ENCODE measurements at regions not wholly inside any gene's neighbourhood (a gene's known extent, or its start where the extent isn't known, plus 50 kb on each side); places are given as distances from the start of the nearest gene placed in this dataset.

DNA sequence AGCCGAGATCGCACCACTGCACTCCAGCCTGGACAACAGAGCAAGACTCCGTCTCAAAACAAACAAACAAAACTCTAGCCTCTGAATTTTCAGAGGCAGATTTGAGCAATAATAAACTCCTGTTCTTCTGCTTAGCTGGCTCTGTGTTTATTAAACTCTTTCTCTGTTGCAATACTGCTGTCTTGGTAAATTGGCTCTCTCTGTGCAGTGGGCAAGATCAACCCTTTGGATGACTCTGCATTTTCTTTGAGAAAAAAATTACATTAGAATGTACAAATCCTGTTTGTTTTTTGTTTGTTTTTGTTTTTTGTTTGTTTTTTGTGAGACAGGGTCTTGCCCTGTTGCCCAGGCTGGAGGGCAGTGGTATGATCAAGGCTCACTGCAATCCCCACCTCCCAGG lies 75.8 kb upstream of the RPH3AL start:
- Histone ChIP-seq H3K9me3 (ENCODE audit: control insufficient read depth in 1 of 2, low read length in 2 of 2) (peaks cover 0 to 4% of the 10 kb centered on the region in 2 donors), H3K27ac (ENCODE audit: low read depth, low read length) (no peak overlapping the region), H3K4me3 (ENCODE audit: low read depth in 1 of 2, low read length in 2 of 2) (no peak overlapping the region), H3K27me3 (ENCODE audit: control insufficient read depth in 1 of 2, insufficient read depth in 2 of 2, low read length in 2 of 2) (no peaks in the 10 kb centered on the region), H3K4me1 (ENCODE audit: control insufficient read depth in 1 of 2, insufficient read depth in 2 of 2, low read length in 2 of 2) (no peaks in the 10 kb centered on the region), H3K9ac (ENCODE audit: low read depth in 1 of 2, low read length in 2 of 2) (no peak overlapping the region), H3K36me3 (ENCODE audit: control insufficient read depth in 1 of 2, insufficient read depth in 2 of 2, low read length in 2 of 2) (no peaks in the 10 kb centered on the region)

DNA sequence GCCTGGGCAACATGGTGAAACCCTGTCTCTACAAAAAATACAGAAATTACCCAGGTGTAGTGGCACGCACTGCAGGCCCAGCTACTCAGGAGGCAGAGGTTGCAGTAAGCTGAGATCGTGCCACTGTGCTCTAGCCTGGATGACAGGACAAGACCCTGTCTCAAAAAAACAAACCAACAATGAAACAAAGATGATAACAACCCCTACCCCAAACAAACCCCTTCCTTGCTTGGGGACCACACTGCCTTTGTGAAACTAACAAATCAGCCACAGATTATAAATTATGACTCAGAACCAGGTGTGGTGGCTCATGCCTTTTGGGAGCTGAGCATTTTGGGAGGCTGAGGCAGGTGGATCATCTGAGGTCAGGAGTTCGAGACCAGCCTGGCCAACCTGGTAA lies 75.3 kb upstream of the RPH3AL start:
- peaks cover 0 to 4% of the 10 kb centered on the region in 2 donors for H3K9me3 ChIP-seq (ENCODE audit: control insufficient read depth in 1 of 2, low read length in 2 of 2)
- no peaks in the 10 kb centered on the region for H3K36me3 ChIP-seq (ENCODE audit: control insufficient read depth in 1 of 2, insufficient read depth in 2 of 2, low read length in 2 of 2)
- no peak overlapping the region for H3K27ac ChIP-seq (ENCODE audit: low read depth, low read length)

DNA sequence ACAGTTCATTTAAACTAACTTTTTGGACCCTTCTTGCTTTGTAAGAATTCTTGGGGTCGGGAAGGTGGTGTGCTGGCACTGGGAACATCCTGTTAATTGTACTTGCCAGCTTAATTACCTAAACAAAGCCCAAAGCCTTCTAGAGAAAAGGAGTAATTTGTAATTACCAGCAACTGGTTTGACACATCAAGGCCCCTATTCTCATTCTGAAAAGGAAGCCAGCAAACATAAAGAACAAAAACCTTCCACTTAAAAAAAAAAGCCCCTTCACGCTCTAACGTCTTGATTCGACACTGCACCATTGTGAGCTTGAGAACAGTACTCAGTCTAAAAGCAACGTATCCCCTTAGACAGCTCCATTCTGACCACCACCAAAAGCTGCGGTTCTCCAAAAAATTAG lies 74.7 kb upstream of the RPH3AL start:
- H3K9ac ChIP-seq (ENCODE audit: low read depth in 1 of 2, low read length in 2 of 2) = no peak overlapping the region
- no peak overlapping the region for H3K27ac ChIP-seq (ENCODE audit: low read depth, low read length)
- H3K9me3 ChIP-seq (ENCODE audit: control insufficient read depth in 1 of 2, low read length in 2 of 2) = peaks cover 0 to 4% of the 10 kb centered on the region in 2 donors
- H3K4me1 ChIP-seq (ENCODE audit: control insufficient read depth in 1 of 2, insufficient read depth in 2 of 2, low read length in 2 of 2) = no peaks in the 10 kb centered on the region
- no peaks in the 10 kb centered on the region for H3K36me3 ChIP-seq (ENCODE audit: control insufficient read depth in 1 of 2, insufficient read depth in 2 of 2, low read length in 2 of 2)
- no peak overlapping the region for H3K4me3 ChIP-seq (ENCODE audit: low read depth in 1 of 2, low read length in 2 of 2)
- H3K27me3 ChIP-seq (ENCODE audit: control insufficient read depth in 1 of 2, insufficient read depth in 2 of 2, low read length in 2 of 2) = no peaks in the 10 kb centered on the region

More for the DNA sequence above, 75.3 kb upstream of the RPH3AL start:
- no peaks in the 10 kb centered on the region for H3K27me3 ChIP-seq (ENCODE audit: control insufficient read depth in 1 of 2, insufficient read depth in 2 of 2, low read length in 2 of 2)
- H3K9ac ChIP-seq (ENCODE audit: low read depth in 1 of 2, low read length in 2 of 2) = no peak overlapping the region
- no peaks in the 10 kb centered on the region for H3K4me1 ChIP-seq (ENCODE audit: control insufficient read depth in 1 of 2, insufficient read depth in 2 of 2, low read length in 2 of 2)
- H3K4me3 ChIP-seq (ENCODE audit: low read depth in 1 of 2, low read length in 2 of 2) = no peak overlapping the region

DNA sequence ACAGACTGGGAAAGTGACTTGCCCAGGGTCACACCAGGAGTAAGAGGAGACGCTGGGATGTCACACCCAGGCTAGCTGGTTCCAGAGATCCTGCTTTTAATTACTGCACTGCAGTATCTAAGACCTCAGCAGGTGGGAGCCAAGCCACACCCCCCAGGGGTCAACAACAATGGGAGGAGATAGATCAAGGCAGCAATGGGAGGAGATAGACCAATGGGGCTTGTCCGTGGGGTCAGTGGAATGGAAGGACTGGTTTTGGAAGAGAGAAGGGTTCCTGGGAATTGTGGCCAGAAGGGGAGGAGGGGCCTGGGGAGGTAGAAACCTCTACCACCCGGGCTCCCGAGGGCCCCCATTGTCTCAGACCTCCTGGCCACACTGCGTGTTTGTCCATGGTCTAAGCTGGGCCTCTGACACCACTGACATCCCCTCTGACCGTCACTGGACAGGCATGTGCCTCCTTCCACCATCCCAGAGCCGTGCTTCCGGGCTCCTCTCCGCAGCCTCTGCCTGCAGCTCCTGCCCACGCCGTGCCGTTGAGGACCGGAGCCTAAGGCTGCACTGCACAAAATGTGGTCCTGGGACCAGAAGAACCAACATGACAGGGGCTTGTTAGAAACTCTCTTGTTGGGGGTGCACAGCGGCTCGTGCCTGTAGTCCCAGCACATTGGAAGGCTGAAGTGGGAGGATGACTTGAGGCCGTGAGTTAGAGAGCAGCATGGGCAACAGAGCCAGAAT lies 69.8 kb upstream of the RPH3AL start:
- H3K4me1 ChIP-seq (ENCODE audit: control insufficient read depth in 1 of 2, insufficient read depth in 2 of 2, low read length in 2 of 2) = peaks cover 4 to 17% of the 10 kb centered on the region in 2 donors
- H3K9me3 ChIP-seq (ENCODE audit: control insufficient read depth in 1 of 2, low read length in 2 of 2) = no peaks in the 10 kb centered on the region
- H3K36me3 ChIP-seq (ENCODE audit: control insufficient read depth in 1 of 2, insufficient read depth in 2 of 2, low read length in 2 of 2) = no peaks in the 10 kb centered on the region
- H3K9ac ChIP-seq (ENCODE audit: low read depth in 1 of 2, low read length in 2 of 2) = no peak overlapping the region
- H3K4me3 ChIP-seq (ENCODE audit: low read depth in 1 of 2, low read length in 2 of 2) = no peak overlapping the region
- no peak overlapping the region for H3K27ac ChIP-seq (ENCODE audit: low read depth, low read length)
- no peaks in the 10 kb centered on the region for H3K27me3 ChIP-seq (ENCODE audit: control insufficient read depth in 1 of 2, insufficient read depth in 2 of 2, low read length in 2 of 2)

DNA sequence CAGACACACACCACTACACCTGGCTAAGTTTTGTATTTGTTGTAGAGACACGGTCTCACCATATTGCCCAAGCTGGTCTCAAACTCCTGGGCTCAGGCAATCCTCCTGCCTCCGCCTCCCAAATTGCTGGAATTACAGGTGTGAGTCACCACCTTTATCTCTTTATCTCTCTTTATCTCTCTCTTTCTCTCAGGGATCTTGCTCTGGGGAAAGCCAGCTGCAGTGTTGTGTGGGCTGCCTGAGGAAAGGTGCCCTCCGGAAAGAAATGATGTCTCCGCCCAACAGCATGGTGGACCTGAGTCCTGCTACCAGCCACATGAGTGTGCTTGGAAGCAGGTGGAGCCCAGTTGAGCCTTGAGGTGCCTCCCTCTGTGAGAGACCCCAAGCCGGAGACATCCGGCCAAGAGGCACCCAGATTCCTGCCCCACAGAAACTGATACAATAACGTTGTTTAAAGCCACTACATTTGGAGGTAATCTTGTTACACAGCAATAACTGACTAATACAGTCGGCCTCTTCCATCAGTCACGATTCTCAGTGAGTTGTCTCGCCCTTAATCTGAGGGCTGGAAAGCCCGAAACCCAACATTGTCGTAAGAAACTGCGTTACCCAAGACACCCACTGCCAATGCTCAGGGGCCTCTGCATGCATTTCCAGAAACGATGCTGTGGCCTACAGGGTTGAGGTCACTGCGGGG lies 68.0 kb upstream of the RPH3AL start:
- no peaks in the 10 kb centered on the region for H3K36me3 ChIP-seq (ENCODE audit: control insufficient read depth in 1 of 2, insufficient read depth in 2 of 2, low read length in 2 of 2)
- H3K4me1 ChIP-seq (ENCODE audit: control insufficient read depth in 1 of 2, insufficient read depth in 2 of 2, low read length in 2 of 2) = peaks cover 4 to 23% of the 10 kb centered on the region in 2 donors
- no peak overlapping the region for H3K9ac ChIP-seq (ENCODE audit: low read depth in 1 of 2, low read length in 2 of 2)
- no peaks in the 10 kb centered on the region for H3K9me3 ChIP-seq (ENCODE audit: control insufficient read depth in 1 of 2, low read length in 2 of 2)
- no peaks in the 10 kb centered on the region for H3K27me3 ChIP-seq (ENCODE audit: control insufficient read depth in 1 of 2, insufficient read depth in 2 of 2, low read length in 2 of 2)
- H3K27ac ChIP-seq (ENCODE audit: low read depth, low read length) = no peak overlapping the region
- H3K4me3 ChIP-seq (ENCODE audit: low read depth in 1 of 2, low read length in 2 of 2) = no peak overlapping the region

DNA sequence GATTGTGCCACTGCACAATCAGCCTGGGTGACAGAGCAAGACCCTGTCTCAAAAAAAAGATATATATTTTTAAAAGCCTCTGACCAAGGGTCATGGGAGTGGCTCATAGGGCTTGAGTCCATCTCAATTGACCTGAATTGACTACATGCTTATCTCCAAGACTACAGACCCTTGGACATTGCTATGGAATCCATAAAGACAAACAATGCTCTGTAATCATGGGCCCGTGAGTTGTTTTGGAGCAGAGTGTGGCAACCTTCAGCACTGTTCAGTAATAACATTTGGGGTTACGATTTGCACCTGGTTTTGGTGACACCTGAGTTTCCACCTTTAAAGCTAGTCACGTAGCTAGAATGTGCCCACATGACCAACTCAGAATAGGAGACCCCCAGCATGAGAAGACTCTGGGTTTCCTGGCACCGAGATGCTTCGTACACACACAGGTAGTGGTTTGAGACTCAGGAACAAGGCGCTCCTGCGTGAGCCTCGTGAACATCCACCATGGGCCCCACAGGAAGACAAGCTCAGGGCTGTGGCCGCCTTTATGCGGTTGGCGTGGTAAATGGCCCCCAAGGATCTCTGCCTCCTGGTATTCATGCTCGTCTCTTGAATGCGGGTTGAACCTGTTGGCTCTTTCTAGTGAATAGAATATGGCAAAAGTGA lies 66.6 kb upstream of the RPH3AL start:
- H3K27ac ChIP-seq (ENCODE audit: low read depth, low read length) = no peak overlapping the region
- no peak overlapping the region for H3K9ac ChIP-seq (ENCODE audit: low read depth in 1 of 2, low read length in 2 of 2)
- H3K4me1 ChIP-seq (ENCODE audit: control insufficient read depth in 1 of 2, insufficient read depth in 2 of 2, low read length in 2 of 2) = peaks cover 4 to 27% of the 10 kb centered on the region in 2 donors
- H3K27me3 ChIP-seq (ENCODE audit: control insufficient read depth in 1 of 2, insufficient read depth in 2 of 2, low read length in 2 of 2) = no peaks in the 10 kb centered on the region
- H3K4me3 ChIP-seq (ENCODE audit: low read depth in 1 of 2, low read length in 2 of 2) = peak overlapping the region in 1 of 2 donors; percentile 9
- no peaks in the 10 kb centered on the region for H3K9me3 ChIP-seq (ENCODE audit: control insufficient read depth in 1 of 2, low read length in 2 of 2)
- peaks cover 0 to 5% of the 10 kb centered on the region in 2 donors for H3K36me3 ChIP-seq (ENCODE audit: control insufficient read depth in 1 of 2, insufficient read depth in 2 of 2, low read length in 2 of 2)

DNA sequence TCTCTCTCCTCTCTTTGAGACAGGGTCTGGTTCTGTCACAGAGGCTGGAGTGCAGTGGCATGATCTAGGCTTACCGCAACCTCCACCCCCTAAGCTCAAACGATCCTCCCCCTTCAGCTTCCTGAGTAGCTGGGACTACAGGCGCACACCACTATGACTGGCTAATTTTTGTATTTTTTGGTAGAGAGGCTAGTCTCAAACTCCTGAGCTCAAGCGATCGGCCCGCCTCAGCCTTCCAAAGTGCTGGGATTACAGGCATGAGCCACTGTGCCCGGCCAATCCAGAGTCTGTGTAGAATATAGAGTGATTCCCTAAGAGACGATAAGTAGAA lies 65.8 kb upstream of the RPH3AL start:
- Histone ChIP-seq H3K9me3 (ENCODE audit: control insufficient read depth in 1 of 2, low read length in 2 of 2) (no peaks in the 10 kb centered on the region), H3K36me3 (ENCODE audit: control insufficient read depth in 1 of 2, insufficient read depth in 2 of 2, low read length in 2 of 2) (peaks cover 0 to 8% of the 10 kb centered on the region in 2 donors), H3K27me3 (ENCODE audit: control insufficient read depth in 1 of 2, insufficient read depth in 2 of 2, low read length in 2 of 2) (no peaks in the 10 kb centered on the region), H3K9ac (ENCODE audit: low read depth in 1 of 2, low read length in 2 of 2) (no peak overlapping the region), H3K4me1 (ENCODE audit: control insufficient read depth in 1 of 2, insufficient read depth in 2 of 2, low read length in 2 of 2) (peaks cover 4 to 27% of the 10 kb centered on the region in 2 donors), H3K4me3 (ENCODE audit: low read depth in 1 of 2, low read length in 2 of 2) (no peak overlapping the region), H3K27ac (ENCODE audit: low read depth, low read length) (no peak overlapping the region)

DNA sequence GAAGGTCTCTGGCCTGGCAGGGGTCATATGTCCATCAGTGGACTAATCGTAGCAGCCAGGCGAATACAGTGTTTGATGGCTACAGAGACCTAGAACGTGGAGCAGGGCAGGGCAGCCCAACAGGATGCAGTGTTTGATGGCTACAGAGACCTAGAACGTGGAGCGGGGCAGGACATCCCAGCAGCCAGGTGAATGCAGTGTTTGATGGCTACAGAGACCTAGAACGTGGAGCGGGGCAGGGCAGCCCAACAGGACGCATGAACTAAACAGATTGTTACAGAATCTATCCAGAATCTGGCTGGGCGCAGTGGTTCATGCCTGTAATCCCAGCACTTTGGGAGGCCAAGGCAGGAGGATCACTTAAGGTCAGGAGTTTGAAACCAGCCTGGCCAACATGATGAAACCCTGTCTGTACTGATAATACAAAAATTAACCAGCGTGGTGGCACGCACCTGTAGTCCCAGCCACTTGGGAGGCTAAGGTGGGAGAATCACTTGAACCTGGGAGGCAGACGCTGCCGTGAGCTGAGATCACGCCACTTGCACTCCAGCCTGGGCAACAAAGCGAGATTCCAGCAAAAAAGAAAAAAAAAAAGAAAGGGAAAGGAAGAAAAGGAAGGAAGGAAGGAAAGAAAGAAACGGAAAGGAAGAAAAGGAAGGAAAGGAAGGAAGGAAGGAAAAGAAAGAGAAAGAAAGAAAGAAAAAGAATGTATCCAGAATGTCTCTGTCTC lies 65.2 kb upstream of the RPH3AL start:
- H3K9ac ChIP-seq (ENCODE audit: low read depth in 1 of 2, low read length in 2 of 2) = no peak overlapping the region
- no peak overlapping the region for H3K4me3 ChIP-seq (ENCODE audit: low read depth in 1 of 2, low read length in 2 of 2)
- no peak overlapping the region for H3K27ac ChIP-seq (ENCODE audit: low read depth, low read length)
- peaks cover 0 to 12% of the 10 kb centered on the region in 2 donors for H3K36me3 ChIP-seq (ENCODE audit: control insufficient read depth in 1 of 2, insufficient read depth in 2 of 2, low read length in 2 of 2)
- peaks cover 4 to 28% of the 10 kb centered on the region in 2 donors for H3K4me1 ChIP-seq (ENCODE audit: control insufficient read depth in 1 of 2, insufficient read depth in 2 of 2, low read length in 2 of 2)
- H3K27me3 ChIP-seq (ENCODE audit: control insufficient read depth in 1 of 2, insufficient read depth in 2 of 2, low read length in 2 of 2) = no peaks in the 10 kb centered on the region
- no peaks in the 10 kb centered on the region for H3K9me3 ChIP-seq (ENCODE audit: control insufficient read depth in 1 of 2, low read length in 2 of 2)

DNA sequence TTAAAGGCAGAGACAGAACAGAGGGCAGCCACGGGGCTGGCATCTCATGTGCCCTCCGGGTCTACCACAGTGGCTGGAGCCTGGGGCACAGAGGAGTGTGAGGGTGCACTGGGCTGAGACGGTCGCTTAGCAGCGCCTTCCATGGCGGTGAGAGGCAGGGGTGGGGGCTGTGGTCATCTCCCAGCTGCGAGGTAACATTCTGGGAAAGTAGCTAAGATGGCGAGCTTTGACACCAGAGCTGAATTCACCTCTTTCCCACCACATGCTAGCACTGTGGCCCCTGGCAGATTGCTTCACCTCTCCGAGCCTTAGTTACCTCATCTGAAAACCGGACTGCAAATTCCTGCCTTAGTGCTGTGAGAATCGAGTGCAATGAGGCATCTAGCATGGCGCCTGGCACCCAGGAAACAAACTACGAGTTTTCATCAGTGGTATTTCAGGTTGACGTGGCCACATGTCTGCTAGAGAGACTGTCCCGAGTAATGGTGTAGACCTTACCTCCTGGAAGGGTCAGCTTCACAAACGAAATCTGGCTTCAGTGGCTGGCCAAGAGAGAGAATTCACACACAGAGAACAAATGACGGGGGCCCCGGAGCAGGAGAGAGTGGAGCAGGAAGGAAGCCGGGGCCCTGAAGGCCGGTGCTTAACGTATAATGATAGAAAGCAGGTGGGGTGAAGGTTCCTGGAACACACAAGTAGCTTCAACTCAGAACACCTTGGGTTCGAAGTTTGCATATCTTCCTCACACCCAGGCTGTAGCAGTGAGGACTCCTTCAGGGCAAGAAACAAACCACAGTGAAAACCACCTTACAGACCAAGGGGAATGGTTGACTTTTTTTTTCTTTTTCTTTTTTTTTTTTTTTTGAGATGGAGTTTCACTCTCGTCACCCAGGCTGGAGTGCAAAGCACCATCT lies 63.9 kb upstream of the RPH3AL start:
- Histone ChIP-seq H3K9me3 (ENCODE audit: control insufficient read depth in 1 of 2, low read length in 2 of 2) (no peaks in the 10 kb centered on the region), H3K36me3 (ENCODE audit: control insufficient read depth in 1 of 2, insufficient read depth in 2 of 2, low read length in 2 of 2) (peaks cover 0 to 15% of the 10 kb centered on the region in 2 donors), H3K9ac (ENCODE audit: low read depth in 1 of 2, low read length in 2 of 2) (peak overlapping the region; percentile 41 to 47), H3K27me3 (ENCODE audit: control insufficient read depth in 1 of 2, insufficient read depth in 2 of 2, low read length in 2 of 2) (no peaks in the 10 kb centered on the region), H3K4me3 (ENCODE audit: low read depth in 1 of 2, low read length in 2 of 2) (peak overlapping the region; percentile 20 to 24), H3K27ac (ENCODE audit: low read depth, low read length) (no peak overlapping the region), H3K4me1 (ENCODE audit: control insufficient read depth in 1 of 2, insufficient read depth in 2 of 2, low read length in 2 of 2) (peaks cover 10 to 39% of the 10 kb centered on the region in 2 donors)
